ENCODE measurements at regions not wholly inside any gene's neighbourhood (a gene's known extent, or its start where the extent isn't known, plus 50 kb on each side); places are given as distances from the start of the nearest gene placed in this dataset.

DNA sequence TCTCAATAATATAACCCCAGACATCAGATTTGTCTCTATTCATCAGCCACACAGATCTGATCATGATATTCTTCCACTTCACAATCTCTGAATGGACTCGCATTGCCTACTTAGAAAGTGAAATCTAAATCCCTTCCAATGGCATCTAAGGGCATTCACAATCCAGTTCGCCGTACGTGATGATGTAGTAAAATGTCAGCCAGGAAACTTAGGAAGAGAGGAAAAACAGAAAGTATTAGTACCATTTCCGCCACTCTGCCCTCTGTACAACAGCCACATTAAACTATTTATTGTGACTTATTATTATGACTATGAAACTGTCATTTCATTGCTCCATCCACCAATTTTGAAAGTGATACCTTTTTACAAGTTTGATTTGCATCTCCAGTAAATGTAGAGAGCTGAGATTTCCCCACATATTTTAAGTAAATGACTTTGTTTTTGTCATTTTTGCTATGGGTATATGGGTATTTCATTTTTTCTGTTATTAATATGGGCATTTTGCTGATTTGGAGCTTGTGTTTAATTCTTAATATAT lies 69.4 kb upstream of the SMIM36 start:
- no peaks in the 10 kb centered on the region for H3F3A ChIP-seq (replicated peaks; ENCODE audit: insufficient read depth)
- no peak overlapping the region for H3K27ac ChIP-seq (ENCODE audit: low read depth in 2 of 2, low read length in 1 of 2)
- CTCF ChIA-PET = interaction anchor here (1.2 to 2.4 kb wide), 4 partner anchors 9 to 54 kb away, joined by 3 to 7 read pairs (median 6); no protein-coding TSS in a partner anchor
- H4K20me1 ChIP-seq (ENCODE audit: insufficient read depth) = no peaks in the 10 kb centered on the region
- H3K9me3 ChIP-seq = no peaks in the 10 kb centered on the region
- H3K4me2 ChIP-seq = no peak overlapping the region
- H3K4me3 ChIP-seq (ENCODE audit: low read depth in 2 of 2, low read length in 1 of 2) = no peak overlapping the region
- H3K9me2 ChIP-seq = no peaks in the 10 kb centered on the region
- no peaks in the 10 kb centered on the region for H3K27me3 ChIP-seq (ENCODE audit: insufficient read depth)
- H2AFZ ChIP-seq (ENCODE audit: low read depth) = no peak overlapping the region
- H3K36me3 ChIP-seq (replicated peaks in 1 of 2; ENCODE audit: control insufficient read depth in 1 of 2, insufficient read depth in 2 of 2, low read length in 1 of 2) = no peaks in the 10 kb centered on the region
- POLR2A ChIA-PET = no interaction called here
- no peak for DNase-seq
- H3K79me2 ChIP-seq (ENCODE audit: insufficient read depth) = no peaks in the 10 kb centered on the region
- TF ChIP-seq POLR2AphosphoS5 (IDR thresholded peaks at IDR 0.05; ENCODE audit: low read depth, low read length) (no peak), USF1 (IDR thresholded peaks at IDR 0.05; ENCODE audit: borderline replicate concordance, low read depth) (no peak), USF2 (IDR thresholded peaks at IDR 0.05; ENCODE audit: borderline replicate concordance, low read depth, low read length) (no peak), ZBTB33 (IDR thresholded peaks at IDR 0.05; ENCODE audit: borderline replicate concordance, low read depth) (no peak), ELF1 (IDR thresholded peaks at IDR 0.05) (no peak), TCF12 (IDR thresholded peaks at IDR 0.05) (no peak), MXI1 (IDR thresholded peaks at IDR 0.05; ENCODE audit: low read depth, low read length) (no peak), EZH2phosphoT487 (IDR thresholded peaks at IDR 0.05; ENCODE audit: borderline replicate concordance, low read depth) (no peak), GABPA (IDR thresholded peaks at IDR 0.05; ENCODE audit: low read depth) (no peak)
- TF ChIP-seq, protein P1, sequence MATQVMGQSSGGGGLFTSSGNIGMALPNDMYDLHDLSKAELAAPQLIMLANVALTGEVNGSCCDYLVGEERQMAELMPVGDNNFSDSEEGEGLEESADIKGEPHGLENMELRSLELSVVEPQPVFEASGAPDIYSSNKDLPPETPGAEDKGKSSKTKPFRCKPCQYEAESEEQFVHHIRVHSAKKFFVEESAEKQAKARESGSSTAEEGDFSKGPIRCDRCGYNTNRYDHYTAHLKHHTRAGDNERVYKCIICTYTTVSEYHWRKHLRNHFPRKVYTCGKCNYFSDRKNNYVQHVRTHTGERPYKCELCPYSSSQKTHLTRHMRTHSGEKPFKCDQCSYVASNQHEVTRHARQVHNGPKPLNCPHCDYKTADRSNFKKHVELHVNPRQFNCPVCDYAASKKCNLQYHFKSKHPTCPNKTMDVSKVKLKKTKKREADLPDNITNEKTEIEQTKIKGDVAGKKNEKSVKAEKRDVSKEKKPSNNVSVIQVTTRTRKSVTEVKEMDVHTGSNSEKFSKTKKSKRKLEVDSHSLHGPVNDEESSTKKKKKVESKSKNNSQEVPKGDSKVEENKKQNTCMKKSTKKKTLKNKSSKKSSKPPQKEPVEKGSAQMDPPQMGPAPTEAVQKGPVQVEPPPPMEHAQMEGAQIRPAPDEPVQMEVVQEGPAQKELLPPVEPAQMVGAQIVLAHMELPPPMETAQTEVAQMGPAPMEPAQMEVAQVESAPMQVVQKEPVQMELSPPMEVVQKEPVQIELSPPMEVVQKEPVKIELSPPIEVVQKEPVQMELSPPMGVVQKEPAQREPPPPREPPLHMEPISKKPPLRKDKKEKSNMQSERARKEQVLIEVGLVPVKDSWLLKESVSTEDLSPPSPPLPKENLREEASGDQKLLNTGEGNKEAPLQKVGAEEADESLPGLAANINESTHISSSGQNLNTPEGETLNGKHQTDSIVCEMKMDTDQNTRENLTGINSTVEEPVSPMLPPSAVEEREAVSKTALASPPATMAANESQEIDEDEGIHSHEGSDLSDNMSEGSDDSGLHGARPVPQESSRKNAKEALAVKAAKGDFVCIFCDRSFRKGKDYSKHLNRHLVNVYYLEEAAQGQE (IDR thresholded peaks at IDR 0.05; ENCODE audit: low read depth, low read length) = no peak
- no peak overlapping the region for H3K9ac ChIP-seq
- peaks cover 4 to 20% of the 10 kb centered on the region in 2 experiments; a peak in 2 of 4 replicates for H3K4me1 ChIP-seq (ENCODE audit: control insufficient read depth in 1 of 2, insufficient read depth in 2 of 2, low read depth in 1 of 2, low read length in 1 of 2)
- 76% methylated on average over 5 of the region's 5 CpGs for WGBS (ENCODE audit: low lambda C conversion rate)
